H1 (cell line): ENCODE measurements at regions not wholly inside any gene's neighbourhood (a gene's known extent, or its start where the extent isn't known, plus 50 kb on each side); places are given as distances from the start of the nearest gene placed in this dataset.

ENCODE experiments used
- CBX5 ChIP-seq: fragments of 300-800, 300-1000 bp; sonication (generic); IDR thresholded peaks from 2 replicates; pipeline ENCODE4 v1.7.1; 2016; ENCODE audit warnings: antibody characterized with exemption, low read length, low read depth
- CTCF ChIP-seq, 3 experiments: IDR thresholded peaks; 1 replicate in 2 of 3; 2 replicates in 1 of 3; pipeline versions ENCODE4 v1.5.1 to v1.6.1; 2011; ENCODE audit warnings: low read length in 3 of 3, mild to moderate bottlenecking in 3 of 3, inconsistent platforms in 2 of 3, low read depth in 1 of 3, moderate library complexity in 1 of 3; ENCODE audit not compliant: insufficient read depth in 1 of 3; ENCODE audit errors: control extremely low read depth in 1 of 3
- FOSL1 ChIP-seq: IDR thresholded peaks from 2 replicates; pipeline ENCODE4 v1.6.1; 2011; ENCODE audit warnings: mild to moderate bottlenecking, low read depth, low read length, moderate library complexity; ENCODE audit not compliant: insufficient read depth
- POLR2A ChIP-seq, 2 experiments: IDR thresholded peaks; 1 replicate in 1 of 2; 2 replicates in 1 of 2; pipeline ENCODE4 v1.6.1; 2011; ENCODE audit warnings: low read depth in 2 of 2, low read length in 2 of 2, mild to moderate bottlenecking in 2 of 2; ENCODE audit errors: control extremely low read depth in 1 of 2
- SP4 ChIP-seq: IDR thresholded peaks from 2 replicates; pipeline ENCODE4 v1.6.1; 2012; ENCODE audit warnings: low read length, inconsistent platforms
- TF ChIP-seq, protein P1 (sequence below): fragments of 300-600 bp; sonication (generic); IDR thresholded peaks from 2 replicates; pipeline ENCODE4 v1.7.1; 2012; ENCODE audit warnings: low read length, moderate library complexity, mild to moderate bottlenecking, inconsistent platforms; ENCODE audit not compliant: insufficient replicate concordance

- TF ChIP-seq SP4 (no peak), FOSL1 (no peak), POLR2A (IDR thresholded peaks at IDR 0.05; ENCODE audit: control extremely low read depth in 1 of 2, low read depth in 2 of 2, low read length in 2 of 2) (no peak), CBX5 (no peak), CTCF (IDR thresholded peaks at IDR 0.05; ENCODE audit: control extremely low read depth in 1 of 3, insufficient read depth in 1 of 3, low read depth in 1 of 3, low read length in 3 of 3) (no peak)
- TF ChIP-seq, protein P1, sequence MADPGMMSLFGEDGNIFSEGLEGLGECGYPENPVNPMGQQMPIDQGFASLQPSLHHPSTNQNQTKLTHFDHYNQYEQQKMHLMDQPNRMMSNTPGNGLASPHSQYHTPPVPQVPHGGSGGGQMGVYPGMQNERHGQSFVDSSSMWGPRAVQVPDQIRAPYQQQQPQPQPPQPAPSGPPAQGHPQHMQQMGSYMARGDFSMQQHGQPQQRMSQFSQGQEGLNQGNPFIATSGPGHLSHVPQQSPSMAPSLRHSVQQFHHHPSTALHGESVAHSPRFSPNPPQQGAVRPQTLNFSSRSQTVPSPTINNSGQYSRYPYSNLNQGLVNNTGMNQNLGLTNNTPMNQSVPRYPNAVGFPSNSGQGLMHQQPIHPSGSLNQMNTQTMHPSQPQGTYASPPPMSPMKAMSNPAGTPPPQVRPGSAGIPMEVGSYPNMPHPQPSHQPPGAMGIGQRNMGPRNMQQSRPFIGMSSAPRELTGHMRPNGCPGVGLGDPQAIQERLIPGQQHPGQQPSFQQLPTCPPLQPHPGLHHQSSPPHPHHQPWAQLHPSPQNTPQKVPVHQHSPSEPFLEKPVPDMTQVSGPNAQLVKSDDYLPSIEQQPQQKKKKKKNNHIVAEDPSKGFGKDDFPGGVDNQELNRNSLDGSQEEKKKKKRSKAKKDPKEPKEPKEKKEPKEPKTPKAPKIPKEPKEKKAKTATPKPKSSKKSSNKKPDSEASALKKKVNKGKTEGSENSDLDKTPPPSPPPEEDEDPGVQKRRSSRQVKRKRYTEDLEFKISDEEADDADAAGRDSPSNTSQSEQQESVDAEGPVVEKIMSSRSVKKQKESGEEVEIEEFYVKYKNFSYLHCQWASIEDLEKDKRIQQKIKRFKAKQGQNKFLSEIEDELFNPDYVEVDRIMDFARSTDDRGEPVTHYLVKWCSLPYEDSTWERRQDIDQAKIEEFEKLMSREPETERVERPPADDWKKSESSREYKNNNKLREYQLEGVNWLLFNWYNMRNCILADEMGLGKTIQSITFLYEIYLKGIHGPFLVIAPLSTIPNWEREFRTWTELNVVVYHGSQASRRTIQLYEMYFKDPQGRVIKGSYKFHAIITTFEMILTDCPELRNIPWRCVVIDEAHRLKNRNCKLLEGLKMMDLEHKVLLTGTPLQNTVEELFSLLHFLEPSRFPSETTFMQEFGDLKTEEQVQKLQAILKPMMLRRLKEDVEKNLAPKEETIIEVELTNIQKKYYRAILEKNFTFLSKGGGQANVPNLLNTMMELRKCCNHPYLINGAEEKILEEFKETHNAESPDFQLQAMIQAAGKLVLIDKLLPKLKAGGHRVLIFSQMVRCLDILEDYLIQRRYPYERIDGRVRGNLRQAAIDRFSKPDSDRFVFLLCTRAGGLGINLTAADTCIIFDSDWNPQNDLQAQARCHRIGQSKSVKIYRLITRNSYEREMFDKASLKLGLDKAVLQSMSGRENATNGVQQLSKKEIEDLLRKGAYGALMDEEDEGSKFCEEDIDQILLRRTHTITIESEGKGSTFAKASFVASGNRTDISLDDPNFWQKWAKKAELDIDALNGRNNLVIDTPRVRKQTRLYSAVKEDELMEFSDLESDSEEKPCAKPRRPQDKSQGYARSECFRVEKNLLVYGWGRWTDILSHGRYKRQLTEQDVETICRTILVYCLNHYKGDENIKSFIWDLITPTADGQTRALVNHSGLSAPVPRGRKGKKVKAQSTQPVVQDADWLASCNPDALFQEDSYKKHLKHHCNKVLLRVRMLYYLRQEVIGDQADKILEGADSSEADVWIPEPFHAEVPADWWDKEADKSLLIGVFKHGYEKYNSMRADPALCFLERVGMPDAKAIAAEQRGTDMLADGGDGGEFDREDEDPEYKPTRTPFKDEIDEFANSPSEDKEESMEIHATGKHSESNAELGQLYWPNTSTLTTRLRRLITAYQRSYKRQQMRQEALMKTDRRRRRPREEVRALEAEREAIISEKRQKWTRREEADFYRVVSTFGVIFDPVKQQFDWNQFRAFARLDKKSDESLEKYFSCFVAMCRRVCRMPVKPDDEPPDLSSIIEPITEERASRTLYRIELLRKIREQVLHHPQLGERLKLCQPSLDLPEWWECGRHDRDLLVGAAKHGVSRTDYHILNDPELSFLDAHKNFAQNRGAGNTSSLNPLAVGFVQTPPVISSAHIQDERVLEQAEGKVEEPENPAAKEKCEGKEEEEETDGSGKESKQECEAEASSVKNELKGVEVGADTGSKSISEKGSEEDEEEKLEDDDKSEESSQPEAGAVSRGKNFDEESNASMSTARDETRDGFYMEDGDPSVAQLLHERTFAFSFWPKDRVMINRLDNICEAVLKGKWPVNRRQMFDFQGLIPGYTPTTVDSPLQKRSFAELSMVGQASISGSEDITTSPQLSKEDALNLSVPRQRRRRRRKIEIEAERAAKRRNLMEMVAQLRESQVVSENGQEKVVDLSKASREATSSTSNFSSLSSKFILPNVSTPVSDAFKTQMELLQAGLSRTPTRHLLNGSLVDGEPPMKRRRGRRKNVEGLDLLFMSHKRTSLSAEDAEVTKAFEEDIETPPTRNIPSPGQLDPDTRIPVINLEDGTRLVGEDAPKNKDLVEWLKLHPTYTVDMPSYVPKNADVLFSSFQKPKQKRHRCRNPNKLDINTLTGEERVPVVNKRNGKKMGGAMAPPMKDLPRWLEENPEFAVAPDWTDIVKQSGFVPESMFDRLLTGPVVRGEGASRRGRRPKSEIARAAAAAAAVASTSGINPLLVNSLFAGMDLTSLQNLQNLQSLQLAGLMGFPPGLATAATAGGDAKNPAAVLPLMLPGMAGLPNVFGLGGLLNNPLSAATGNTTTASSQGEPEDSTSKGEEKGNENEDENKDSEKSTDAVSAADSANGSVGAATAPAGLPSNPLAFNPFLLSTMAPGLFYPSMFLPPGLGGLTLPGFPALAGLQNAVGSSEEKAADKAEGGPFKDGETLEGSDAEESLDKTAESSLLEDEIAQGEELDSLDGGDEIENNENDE = no peak
These were observed 71.3 kb downstream of the TTLL2 start (continued) for GRCh38 chr6:167396068-167396658.
